Astrocyte (in vitro differentiated cells and primary cell): ENCODE measurements at regions not wholly inside any gene's neighbourhood (a gene's known extent, or its start where the extent isn't known, plus 50 kb on each side); places are given as distances from the start of the nearest gene placed in this dataset.
A peak's percentile ranks its signal among the peaks of the same experiment; 100 is the strongest.
"Not testable (repeated sequence)": the region's sequence is repeated elsewhere in the genome, so short reads cannot be mapped to it uniquely, and the experiment has no call there.

Experiments
- DNase-seq: peaks from one replicate; pipeline ENCODE4 v3.0.0-alpha.2; 2010; ENCODE audit warnings: low read depth
- FAIRE-seq: peaks from 2 replicates; lab custom pipeline; 2011; peaks lifted over from hg19 to GRCh38; lab: Jason Lieb, UNC
- H2AFZ ChIP-seq: 2 replicates; pipeline ENCODE4 v1.6.0; 2012; ENCODE audit warnings: low read depth, low read length, inconsistent platforms
- H3K27ac ChIP-seq: 2 replicates; pipeline ENCODE4 v1.5.1; 2011; ENCODE audit warnings: low read depth, low read length, inconsistent platforms
- H3K27me3 ChIP-seq: 2 replicates; pipeline ENCODE4 v1.6.0; 2011; ENCODE audit warnings: low read length, inconsistent platforms; ENCODE audit not compliant: insufficient read depth
- H3K36me3 ChIP-seq: 2 replicates; pipeline ENCODE4 v1.5.1; 2011; ENCODE audit warnings: low read length, inconsistent platforms; ENCODE audit not compliant: insufficient read depth
- H3K4me1 ChIP-seq: 2 replicates; pipeline ENCODE4 v1.5.1; 2011; ENCODE audit warnings: low read length, inconsistent platforms; ENCODE audit not compliant: insufficient read depth
- H3K4me2 ChIP-seq: 2 replicates; pipeline ENCODE4 v1.6.0; 2012; ENCODE audit warnings: low read length, inconsistent platforms
- H3K4me3 ChIP-seq: 2 replicates; pipeline ENCODE4 v1.5.1; 2011; ENCODE audit warnings: low read depth, mild to moderate bottlenecking, low read length, inconsistent platforms; ENCODE audit not compliant: insufficient read depth
- H3K79me2 ChIP-seq: 2 replicates; pipeline ENCODE4 v1.6.0; 2012; ENCODE audit warnings: mild to moderate bottlenecking, low read length, inconsistent platforms; ENCODE audit not compliant: insufficient read depth
- H3K9ac ChIP-seq: 2 replicates; pipeline ENCODE4 v1.6.0; 2012; ENCODE audit warnings: mild to moderate bottlenecking, low read length, inconsistent platforms
- H3K9me3 ChIP-seq: 2 replicates; pipeline ENCODE4 v1.5.1; 2012; ENCODE audit warnings: low read depth, mild to moderate bottlenecking, low read length, inconsistent platforms; ENCODE audit not compliant: insufficient read depth
- H4K20me1 ChIP-seq: 2 replicates; pipeline ENCODE4 v1.6.0; 2012; ENCODE audit warnings: low read length, inconsistent platforms; ENCODE audit not compliant: insufficient read depth
- H3K27ac Mint-ChIP-seq: one replicate; pipeline ENCODE4 v1.8.0; 2021; ENCODE audit warnings: mild to moderate bottlenecking, mixed read lengths; ENCODE audit not compliant: unreplicated experiment
- H3K27me3 Mint-ChIP-seq: one replicate; pipeline ENCODE4 v1.8.0; 2021; ENCODE audit warnings: low read depth, mixed read lengths; ENCODE audit not compliant: unreplicated experiment
- H3K36me3 Mint-ChIP-seq: one replicate; pipeline ENCODE4 v1.8.0; 2021; ENCODE audit warnings: low read depth, mixed read lengths; ENCODE audit not compliant: unreplicated experiment
- H3K4me1 Mint-ChIP-seq: one replicate; pipeline ENCODE4 v1.8.0; 2021; ENCODE audit warnings: low read depth, mixed read lengths; ENCODE audit not compliant: unreplicated experiment
- H3K4me3 Mint-ChIP-seq: one replicate; pipeline ENCODE4 v1.8.0; 2021; ENCODE audit warnings: mild to moderate bottlenecking, moderate library complexity, mixed read lengths; ENCODE audit not compliant: unreplicated experiment
- H3K9me3 Mint-ChIP-seq: one replicate; pipeline ENCODE4 v1.8.0; 2021; ENCODE audit warnings: mild to moderate bottlenecking, mixed read lengths; ENCODE audit not compliant: unreplicated experiment
- EZH2 ChIP-seq: IDR thresholded peaks from 2 replicates; pipeline ENCODE4 v1.6.1; 2012; ENCODE audit warnings: mild to moderate bottlenecking, low read length, inconsistent platforms; ENCODE audit not compliant: insufficient read depth
- TF ChIP-seq, protein P1 (sequence below): IDR thresholded peaks from 2 replicates; pipeline ENCODE4 v1.5.1; 2011; ENCODE audit warnings: low read depth, mild to moderate bottlenecking, inconsistent platforms, low read length, moderate library complexity; ENCODE audit not compliant: insufficient read depth

DNA sequence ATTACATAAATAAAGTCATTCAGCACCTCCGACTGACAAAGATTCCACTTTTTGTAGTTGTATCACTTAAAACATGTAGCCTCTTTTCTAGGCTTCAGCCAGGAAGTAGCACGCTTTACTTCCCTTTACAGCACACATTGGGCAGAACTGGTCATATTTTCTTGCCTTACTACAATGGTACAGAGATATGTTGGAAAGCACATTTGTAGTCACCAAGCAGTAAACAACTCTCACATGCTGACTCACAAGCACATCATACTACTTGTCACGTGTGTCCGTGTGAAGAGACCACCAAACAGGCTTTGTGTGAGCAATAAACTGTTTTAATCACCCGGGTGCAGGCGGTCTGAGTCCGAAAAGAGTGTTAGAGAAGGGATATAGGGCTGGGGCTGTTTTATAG, 1071.8 kb downstream of the DNAJB9 start:
- Histone ChIP-seq H3K27me3 (no peaks in the 10 kb centered on the region), H3K9ac (no peak overlapping the region), H3K79me2 (no peaks in the 10 kb centered on the region), H3K4me2 (no peak overlapping the region), H3K36me3 (no peaks in the 10 kb centered on the region), H3K4me1 (no peaks in the 10 kb centered on the region), H3K4me3 (no peak overlapping the region), H3K27ac (no peak overlapping the region), H2AFZ (no peak overlapping the region), H3K9me3 (no peaks in the 10 kb centered on the region), H4K20me1 (no peaks in the 10 kb centered on the region)
- Mint-ChIP-seq H3K4me3 (no peak overlapping the region), H3K27me3 (no peaks in the 10 kb centered on the region), H3K4me1 (no peaks in the 10 kb centered on the region), H3K27ac (no peak overlapping the region), H3K36me3 (no peaks in the 10 kb centered on the region), H3K9me3 (no peaks in the 10 kb centered on the region)
- no peak for DNase-seq
- no peak for FAIRE-seq
- TF ChIP-seq, protein P1, sequence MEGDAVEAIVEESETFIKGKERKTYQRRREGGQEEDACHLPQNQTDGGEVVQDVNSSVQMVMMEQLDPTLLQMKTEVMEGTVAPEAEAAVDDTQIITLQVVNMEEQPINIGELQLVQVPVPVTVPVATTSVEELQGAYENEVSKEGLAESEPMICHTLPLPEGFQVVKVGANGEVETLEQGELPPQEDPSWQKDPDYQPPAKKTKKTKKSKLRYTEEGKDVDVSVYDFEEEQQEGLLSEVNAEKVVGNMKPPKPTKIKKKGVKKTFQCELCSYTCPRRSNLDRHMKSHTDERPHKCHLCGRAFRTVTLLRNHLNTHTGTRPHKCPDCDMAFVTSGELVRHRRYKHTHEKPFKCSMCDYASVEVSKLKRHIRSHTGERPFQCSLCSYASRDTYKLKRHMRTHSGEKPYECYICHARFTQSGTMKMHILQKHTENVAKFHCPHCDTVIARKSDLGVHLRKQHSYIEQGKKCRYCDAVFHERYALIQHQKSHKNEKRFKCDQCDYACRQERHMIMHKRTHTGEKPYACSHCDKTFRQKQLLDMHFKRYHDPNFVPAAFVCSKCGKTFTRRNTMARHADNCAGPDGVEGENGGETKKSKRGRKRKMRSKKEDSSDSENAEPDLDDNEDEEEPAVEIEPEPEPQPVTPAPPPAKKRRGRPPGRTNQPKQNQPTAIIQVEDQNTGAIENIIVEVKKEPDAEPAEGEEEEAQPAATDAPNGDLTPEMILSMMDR: no peak
- TF ChIP-seq EZH2: no peak

DNA sequence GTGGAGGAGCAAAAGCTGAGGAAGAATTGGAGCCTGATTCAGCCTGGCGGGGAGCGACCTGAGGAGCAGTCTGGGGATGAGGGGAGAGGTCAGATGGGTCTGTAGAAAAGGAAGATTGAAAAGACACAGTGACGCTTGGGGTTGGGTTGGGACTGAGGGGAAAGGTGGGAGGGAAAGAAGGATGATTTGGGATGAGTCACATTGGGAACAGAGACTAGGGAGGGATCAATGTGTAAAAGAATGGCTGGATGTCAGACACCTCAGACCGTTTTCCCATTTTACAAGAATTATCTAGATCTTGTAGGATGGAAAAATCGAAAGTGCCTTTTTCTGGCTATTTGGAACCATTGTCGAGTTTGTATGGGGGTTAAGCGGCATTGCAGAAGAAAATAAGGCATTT, 1076.5 kb downstream of the DNAJB9 start:
- peaks cover 4% of the 10 kb centered on the region for H3K4me1 Mint-ChIP-seq

DNA sequence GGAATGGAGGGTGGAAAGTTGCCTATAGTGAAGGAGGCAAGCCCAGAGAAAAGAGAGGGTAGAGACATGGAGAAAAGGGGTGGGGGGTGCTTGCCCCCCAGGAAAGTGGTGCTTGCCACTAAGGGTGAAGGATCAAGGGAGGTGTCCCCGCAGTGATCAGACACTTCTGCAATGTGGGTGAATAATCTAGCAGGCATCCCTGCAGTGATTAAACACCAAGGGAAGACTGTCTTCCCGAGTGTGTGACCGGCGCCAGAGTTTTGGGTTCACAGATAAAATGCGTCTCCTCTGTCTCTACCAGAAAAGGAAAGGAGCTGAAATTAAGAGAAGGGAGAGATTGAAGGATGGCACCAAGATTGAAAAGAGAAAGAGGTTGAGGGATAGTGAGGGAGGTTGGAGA, 1076.9 kb downstream of the DNAJB9 start:
- H3K4me3 Mint-ChIP-seq, H3K4me1 Mint-ChIP-seq, H3K36me3 ChIP-seq, H3K27ac ChIP-seq, H3K27me3 ChIP-seq, H3K36me3 Mint-ChIP-seq, DNase-seq, H3K27me3 Mint-ChIP-seq, H3K79me2 ChIP-seq, H3K4me2 ChIP-seq, FAIRE-seq, H3K9me3 Mint-ChIP-seq, H3K9ac ChIP-seq, H3K27ac Mint-ChIP-seq, H4K20me1 ChIP-seq, H3K4me3 ChIP-seq, H3K9me3 ChIP-seq, H2AFZ ChIP-seq, H3K4me1 ChIP-seq: not testable (repeated sequence)

More for the DNA sequence above, 1076.5 kb downstream of the DNAJB9 start:
- Histone ChIP-seq H3K4me1 (no peaks in the 10 kb centered on the region), H3K9me3 (no peaks in the 10 kb centered on the region), H3K27ac (no peak overlapping the region), H3K36me3 (no peaks in the 10 kb centered on the region), H3K9ac (no peak overlapping the region), H4K20me1 (no peaks in the 10 kb centered on the region), H3K4me2 (no peak overlapping the region), H3K4me3 (no peak overlapping the region), H2AFZ (no peak overlapping the region), H3K27me3 (no peaks in the 10 kb centered on the region), H3K79me2 (no peaks in the 10 kb centered on the region)
- Mint-ChIP-seq H3K36me3 (no peaks in the 10 kb centered on the region), H3K4me3 (no peak overlapping the region), H3K27ac (no peak overlapping the region), H3K9me3 (peaks cover 2% of the 10 kb centered on the region), H3K27me3 (no peaks in the 10 kb centered on the region)
- FAIRE-seq: no peak
- no peak for TF ChIP-seq EZH2
- no peak for DNase-seq

DNA sequence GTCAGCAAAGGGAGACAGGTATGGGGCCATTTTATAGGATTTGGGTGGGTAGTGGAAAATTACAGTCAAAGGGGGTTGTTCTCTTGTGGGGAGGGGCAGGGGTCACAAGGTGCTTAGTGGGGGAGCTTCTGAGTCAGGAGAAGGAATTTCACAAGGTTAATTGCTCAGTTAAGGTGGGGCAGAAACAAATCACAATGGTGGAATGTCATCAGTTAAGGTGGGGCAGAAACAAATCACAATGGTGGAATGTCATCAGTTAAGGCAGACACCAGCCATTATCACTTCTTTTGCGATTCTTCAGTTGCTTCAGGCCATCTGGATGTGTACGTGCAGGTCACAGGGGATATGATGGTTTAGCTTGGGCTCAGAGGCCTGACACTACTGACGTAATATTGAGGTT, 1077.6 kb downstream of the DNAJB9 start:
- H3K4me3 Mint-ChIP-seq, FAIRE-seq, H3K27ac ChIP-seq, DNase-seq, H3K4me1 ChIP-seq, H3K4me3 ChIP-seq, H3K9me3 ChIP-seq, H3K9ac ChIP-seq, H3K27me3 ChIP-seq, H3K36me3 Mint-ChIP-seq, H3K79me2 ChIP-seq, H2AFZ ChIP-seq, H3K9me3 Mint-ChIP-seq, H3K27me3 Mint-ChIP-seq, H3K4me2 ChIP-seq, H4K20me1 ChIP-seq, H3K4me1 Mint-ChIP-seq, H3K36me3 ChIP-seq: not testable (repeated sequence)
- H3K27ac Mint-ChIP-seq: peak overlapping the region; percentile 67
